ENCODE measurements at regions not wholly inside any gene's neighbourhood (a gene's known extent, or its start where the extent isn't known, plus 50 kb on each side); places are given as distances from the start of the nearest gene placed in this dataset.

- TF ChIP-seq CTCF (IDR thresholded peaks at IDR 0.05; ENCODE audit: low read length, missing control alignments) = no peak
- DNase-seq (ENCODE audit: low read depth) = peak; percentile 31
- H3K4me3 ChIP-seq (replicated peaks; ENCODE audit: low read depth, low read length) = no peak overlapping the region
Measured at GRCh38 chr9:32723789-32724325, 59.5 kb upstream of the TMEM215 start.

GRCh38 chr9:32725066-32725860 is 58.1 kb upstream of the TMEM215 start:
- no peak for TF ChIP-seq CTCF (IDR thresholded peaks at IDR 0.05; ENCODE audit: low read length, missing control alignments)
- DNase-seq (ENCODE audit: low read depth) = peak; percentile 32
- H3K4me3 ChIP-seq (replicated peaks; ENCODE audit: low read depth, low read length) = no peak overlapping the region

- no peak overlapping the region for H3K4me3 ChIP-seq (replicated peaks; ENCODE audit: low read depth, low read length)
- DNase-seq (ENCODE audit: low read depth) = no peak
- TF ChIP-seq CTCF (IDR thresholded peaks at IDR 0.05; ENCODE audit: low read length, missing control alignments) = no peak
Measured at GRCh38 chr9:32728181-32728580, 55.2 kb upstream of the TMEM215 start.

All from fibroblast of pulmonary artery (primary cell).